H9 (cell line): ENCODE measurements at regions not wholly inside any gene's neighbourhood (a gene's known extent, or its start where the extent isn't known, plus 50 kb on each side); places are given as distances from the start of the nearest gene placed in this dataset.
A peak's percentile ranks its signal among the peaks of the same experiment; 100 is the strongest.

Experiments
- DNase-seq: peaks from one replicate; pipeline ENCODE4 v3.0.0-alpha.2; 2017
- H2AFZ ChIP-seq: one replicate; pipeline ENCODE4 v1.6.1; 2013; ENCODE audit warnings: mild to moderate bottlenecking, low read length, control low read depth, moderate library complexity
- H2AK5ac ChIP-seq: 2 replicates; pipeline ENCODE4 v1.6.1; 2013; ENCODE audit warnings: low read length, control low read depth, mixed read lengths; ENCODE audit not compliant: insufficient read length
- H2BK120ac ChIP-seq: one replicate; pipeline ENCODE4 v1.6.1; 2013; ENCODE audit warnings: low read depth, mild to moderate bottlenecking, low read length, control low read depth, inconsistent platforms; ENCODE audit not compliant: poor library complexity, severe bottlenecking
- H2BK12ac ChIP-seq: 2 replicates; pipeline ENCODE4 v1.6.1; 2013; ENCODE audit warnings: low read length, control low read depth, mixed read lengths, low read depth; ENCODE audit not compliant: insufficient read length
- H2BK15ac ChIP-seq: 2 replicates; pipeline ENCODE4 v1.6.1; 2013; ENCODE audit warnings: low read depth, low read length, control low read depth
- H2BK20ac ChIP-seq: one replicate; pipeline ENCODE4 v1.6.1; 2013; ENCODE audit warnings: low read depth, mild to moderate bottlenecking, low read length, control low read depth, inconsistent platforms; ENCODE audit not compliant: poor library complexity, severe bottlenecking
- H2BK5ac ChIP-seq: 2 replicates; pipeline ENCODE4 v1.6.1; 2013; ENCODE audit warnings: low read length, control low read depth, mixed read lengths; ENCODE audit not compliant: insufficient read length
- H3K14ac ChIP-seq: 2 replicates; pipeline ENCODE4 v1.6.1; 2013; ENCODE audit warnings: low read length, control low read depth; ENCODE audit not compliant: insufficient read depth
- H3K18ac ChIP-seq: 2 replicates; pipeline ENCODE4 v1.6.1; 2013; ENCODE audit warnings: low read depth, mild to moderate bottlenecking, mixed read lengths, low read length, control low read depth; ENCODE audit not compliant: insufficient read length
- H3K23ac ChIP-seq: 2 replicates; pipeline ENCODE4 v1.6.1; 2013; ENCODE audit warnings: low read length, control low read depth, mixed read lengths, low read depth; ENCODE audit not compliant: insufficient read length
- H3K23me2 ChIP-seq: 2 replicates; pipeline ENCODE4 v1.6.1; 2013; ENCODE audit warnings: low read depth, mild to moderate bottlenecking, mixed read lengths, low read length, control low read depth; ENCODE audit not compliant: insufficient read length, poor library complexity, severe bottlenecking
- H3K27ac ChIP-seq: 2 replicates; pipeline ENCODE4 v1.5.1; 2013; ENCODE audit warnings: low read length, control low read depth, mixed read lengths, low read depth; ENCODE audit not compliant: insufficient read length
- H3K27me3 ChIP-seq: 2 replicates; pipeline ENCODE4 v1.6.1; 2013; ENCODE audit warnings: low read length, control low read depth, inconsistent platforms; ENCODE audit not compliant: insufficient read depth
- H3K4ac ChIP-seq: 2 replicates; pipeline ENCODE4 v1.6.1; 2013; ENCODE audit warnings: low read depth, mild to moderate bottlenecking, control low read depth, inconsistent platforms, low read length, moderate library complexity
- H3K4me1 ChIP-seq: 2 replicates; pipeline ENCODE4 v1.6.1; 2013; ENCODE audit warnings: low read length, control low read depth, inconsistent platforms; ENCODE audit not compliant: insufficient read depth
- H3K4me2 ChIP-seq: 2 replicates; pipeline ENCODE4 v1.6.1; 2013; ENCODE audit warnings: low read length, control low read depth, mixed read lengths; ENCODE audit not compliant: insufficient read length, insufficient read depth
- H3K56ac ChIP-seq: 2 replicates; pipeline ENCODE4 v1.6.1; 2013; ENCODE audit warnings: low read depth, mild to moderate bottlenecking, mixed read lengths, low read length, control low read depth; ENCODE audit not compliant: insufficient read length
- H3K79me1 ChIP-seq: 2 replicates; pipeline ENCODE4 v1.6.1; 2013; ENCODE audit warnings: low read depth, mild to moderate bottlenecking, moderate library complexity, low read length, control low read depth, inconsistent platforms; ENCODE audit not compliant: insufficient read depth, poor library complexity, severe bottlenecking
- H3K79me2 ChIP-seq: 2 replicates; pipeline ENCODE4 v1.6.1; 2013; ENCODE audit warnings: low read length, control low read depth, inconsistent platforms; ENCODE audit not compliant: insufficient read depth
- H3K9ac ChIP-seq: 2 replicates; pipeline ENCODE4 v1.6.1; 2013; ENCODE audit warnings: low read length, control low read depth, mixed read lengths; ENCODE audit not compliant: insufficient read length; ENCODE audit errors: extremely low read depth
- H3K9me3 ChIP-seq: one replicate; pipeline ENCODE4 v1.6.1; 2013; ENCODE audit warnings: low read depth, low read length, inconsistent platforms; ENCODE audit not compliant: control insufficient read depth
- H3T11ph ChIP-seq: one replicate; pipeline ENCODE4 v1.6.1; 2013; ENCODE audit warnings: mild to moderate bottlenecking, low read length, control low read depth, inconsistent platforms
- H4K20me1 ChIP-seq: one replicate; pipeline ENCODE4 v1.6.1; 2013; ENCODE audit not compliant: control insufficient read depth, insufficient read length, insufficient read depth
- H4K5ac ChIP-seq: 2 replicates; pipeline ENCODE4 v1.6.1; 2013; ENCODE audit warnings: low read depth, mild to moderate bottlenecking, mixed read lengths, low read length, control low read depth; ENCODE audit not compliant: insufficient read length
- H4K8ac ChIP-seq: replicated peaks from 2 replicates; pipeline ENCODE4 v1.6.1; 2013; ENCODE audit warnings: low read length, control low read depth, mixed read lengths, low read depth; ENCODE audit not compliant: insufficient read length
- H4K91ac ChIP-seq: 2 replicates; pipeline ENCODE4 v1.6.1; 2013; ENCODE audit warnings: low read depth, mild to moderate bottlenecking, moderate library complexity, mixed read lengths, low read length, control low read depth; ENCODE audit not compliant: insufficient read length
- H3K27ac Mint-ChIP-seq, 3 experiments: 2 replicates in 2 of 3; 3 replicates in 1 of 3; pipeline ENCODE4 v1.8.0; 2020 to 2021; ENCODE audit warnings: mixed read lengths in 3 of 3, mild to moderate bottlenecking in 1 of 3, moderate library complexity in 1 of 3
- H3K27me3 Mint-ChIP-seq: 2 replicates; pipeline ENCODE4 v1.8.0; 2021; ENCODE audit warnings: low read depth, mild to moderate bottlenecking, moderate library complexity, mixed read lengths
- H3K36me3 Mint-ChIP-seq, 3 experiments: 2 replicates in 2 of 3; 3 replicates in 1 of 3; pipeline ENCODE4 v1.8.0; 2020 to 2021; ENCODE audit warnings: low read depth in 3 of 3, mixed read lengths in 3 of 3; ENCODE audit not compliant: insufficient read depth in 1 of 3
- H3K4me1 Mint-ChIP-seq, 2 experiments: 2 replicates each; pipeline ENCODE4 v1.8.0; 2020; ENCODE audit warnings: mixed read lengths in 2 of 2
- H3K4me3 Mint-ChIP-seq, 2 experiments: 2 replicates in 1 of 2; 3 replicates in 1 of 2; pipeline ENCODE4 v1.8.0; 2020 to 2021; ENCODE audit warnings: mild to moderate bottlenecking in 2 of 2, mixed read lengths in 2 of 2, moderate library complexity in 1 of 2
- H3K9me3 Mint-ChIP-seq, 2 experiments: 2 replicates in 1 of 2; 3 replicates in 1 of 2; pipeline ENCODE4 v1.8.0; 2020; ENCODE audit warnings: mild to moderate bottlenecking in 2 of 2, mixed read lengths in 2 of 2, moderate library complexity in 1 of 2
- WGBS: extraction: QIAGEN DNeasy Blood & Tissue Kit; methylation state at CpG from one replicate; pipeline ENCODE4 v1.1.7; 2013; ENCODE audit warnings: missing lambda C conversion rate, low lambda C conversion rate, mixed read lengths; ENCODE audit not compliant: insufficient read length; ENCODE audit errors: extremely low coverage; 5-methylcytosine and 5-hydroxymethylcytosine counted together
- TF ChIP-seq, protein P1 (sequence below): fragments of 200-600 bp; sonication (generic); conservative IDR thresholded peaks from 3 replicates; pipeline ENCODE4 v1.8.0; 2021; ENCODE audit warnings: antibody characterized with exemption, mild to moderate bottlenecking

DNA sequence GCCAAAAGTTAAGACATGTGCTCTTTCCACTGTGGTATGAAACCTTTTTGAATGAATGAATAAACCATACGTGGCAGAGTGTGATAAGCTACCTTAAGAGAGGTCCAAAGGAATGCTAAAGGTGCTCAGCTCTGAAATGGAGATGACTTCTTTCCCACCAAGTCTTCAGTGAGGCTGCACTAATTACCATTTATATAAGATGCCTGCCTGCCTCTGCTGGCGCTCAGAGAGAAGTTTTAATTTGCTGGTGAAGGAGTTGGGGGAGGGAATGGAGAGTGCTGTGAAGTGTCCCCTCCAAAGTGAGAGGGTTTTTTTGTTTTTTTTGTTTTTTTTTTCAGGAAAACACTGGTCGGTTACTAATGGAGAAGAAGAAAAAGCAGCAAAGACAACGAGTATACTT, 559.0 kb downstream of the OMA1 start:
- no peak overlapping the region for H2AFZ ChIP-seq
- no peak overlapping the region for H3K9ac ChIP-seq
- no peak overlapping the region for H4K91ac ChIP-seq
- no peak overlapping the region for H2BK20ac ChIP-seq
- WGBS = no CpG with 5 or more reads among the region's 4 CpGs
- H4K5ac ChIP-seq = no peak overlapping the region
- no peaks in the 10 kb centered on the region for H3K79me1 ChIP-seq
- no peak overlapping the region for H2BK120ac ChIP-seq
- H4K20me1 ChIP-seq = no peaks in the 10 kb centered on the region
- Mint-ChIP-seq H3K4me3 (0 out of 5 replicates have a peak overlapping the region, but pooled peaks of 1 of the 2 experiments have one; percentile 3), H3K9me3 (no peaks in the 10 kb centered on the region), H3K36me3 (0 out of 7 replicates have a peak, but pooled peaks cover 0 to 2% (median 0%) of the 10 kb centered on the region in 3 experiments), H3K27ac (peak overlapping the region in 2 of 3 experiments; percentile 7 to 97; a peak in 3 of 7 replicates), H3K4me1 (peaks cover 45 to 65% of the 10 kb centered on the region in 2 experiments), H3K27me3 (no peaks in the 10 kb centered on the region; the same call in 1 of the 2 replicates)
- H3K79me2 ChIP-seq = no peaks in the 10 kb centered on the region
- DNase-seq = no peak
- H2AK5ac ChIP-seq = no peak overlapping the region
- H2BK12ac ChIP-seq = no peak overlapping the region
- no peak overlapping the region for H3K4me2 ChIP-seq
- H3K27ac ChIP-seq = no peak overlapping the region
- TF ChIP-seq, protein P1, sequence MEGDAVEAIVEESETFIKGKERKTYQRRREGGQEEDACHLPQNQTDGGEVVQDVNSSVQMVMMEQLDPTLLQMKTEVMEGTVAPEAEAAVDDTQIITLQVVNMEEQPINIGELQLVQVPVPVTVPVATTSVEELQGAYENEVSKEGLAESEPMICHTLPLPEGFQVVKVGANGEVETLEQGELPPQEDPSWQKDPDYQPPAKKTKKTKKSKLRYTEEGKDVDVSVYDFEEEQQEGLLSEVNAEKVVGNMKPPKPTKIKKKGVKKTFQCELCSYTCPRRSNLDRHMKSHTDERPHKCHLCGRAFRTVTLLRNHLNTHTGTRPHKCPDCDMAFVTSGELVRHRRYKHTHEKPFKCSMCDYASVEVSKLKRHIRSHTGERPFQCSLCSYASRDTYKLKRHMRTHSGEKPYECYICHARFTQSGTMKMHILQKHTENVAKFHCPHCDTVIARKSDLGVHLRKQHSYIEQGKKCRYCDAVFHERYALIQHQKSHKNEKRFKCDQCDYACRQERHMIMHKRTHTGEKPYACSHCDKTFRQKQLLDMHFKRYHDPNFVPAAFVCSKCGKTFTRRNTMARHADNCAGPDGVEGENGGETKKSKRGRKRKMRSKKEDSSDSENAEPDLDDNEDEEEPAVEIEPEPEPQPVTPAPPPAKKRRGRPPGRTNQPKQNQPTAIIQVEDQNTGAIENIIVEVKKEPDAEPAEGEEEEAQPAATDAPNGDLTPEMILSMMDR = no peak
- no peak overlapping the region for H3K14ac ChIP-seq
- no peaks in the 10 kb centered on the region for H3K9me3 ChIP-seq
- H3K56ac ChIP-seq = no peak overlapping the region
- H3K23me2 ChIP-seq = no peaks in the 10 kb centered on the region
- H4K8ac ChIP-seq = no peak overlapping the region
- H3T11ph ChIP-seq = no peak overlapping the region
- no peak overlapping the region for H2BK5ac ChIP-seq
- peaks cover 12% of the 10 kb centered on the region for H3K4me1 ChIP-seq
- H3K4ac ChIP-seq = no peak overlapping the region
- no peak overlapping the region for H2BK15ac ChIP-seq
- H3K23ac ChIP-seq = no peak overlapping the region
- H3K18ac ChIP-seq = no peak overlapping the region
- no peaks in the 10 kb centered on the region for H3K27me3 ChIP-seq
